Muscle of leg (tissue), 3 donors: ENCODE measurements at regions not wholly inside any gene's neighbourhood (a gene's known extent, or its start where the extent isn't known, plus 50 kb on each side); places are given as distances from the start of the nearest gene placed in this dataset.
A peak's percentile ranks its signal among the peaks of the same experiment; 100 is the strongest.

ENCODE experiments used
- DNase-seq: peaks from one replicate; pipeline ENCODE4 v3.0.0; 2013
- H3K27ac ChIP-seq: one replicate; pipeline ENCODE4 v1.5.1; 2013; ENCODE audit warnings: mild to moderate bottlenecking, low read length, control low read depth
- H3K27me3 ChIP-seq: one replicate; pipeline ENCODE4 v1.6.1; 2013; ENCODE audit warnings: low read length; ENCODE audit not compliant: control insufficient read depth, insufficient read depth
- H3K36me3 ChIP-seq: one replicate; pipeline ENCODE4 v1.6.1; 2013; ENCODE audit warnings: low read length; ENCODE audit not compliant: control insufficient read depth, insufficient read depth
- H3K4me1 ChIP-seq: one replicate; pipeline ENCODE4 v1.6.1; 2013; ENCODE audit warnings: low read length; ENCODE audit not compliant: control insufficient read depth, insufficient read depth
- H3K4me3 ChIP-seq: one replicate; pipeline ENCODE4 v1.5.1; 2013; ENCODE audit warnings: low read length, control low read depth
- H3K9me3 ChIP-seq: replicated peaks from 2 replicates; pipeline ENCODE4 v1.6.1; 2013; ENCODE audit warnings: low read depth, low read length; ENCODE audit not compliant: control insufficient read depth
- WGBS: methylation state at CpG from one replicate; pipeline ENCODE4 v1.1.5; 2013; ENCODE audit warnings: missing lambda C conversion rate; ENCODE audit not compliant: insufficient coverage; 5-methylcytosine and 5-hydroxymethylcytosine counted together

GRCh38 chr11:79897896-79898295 is 457.1 kb upstream of the TENM4 start:
- H3K4me1 ChIP-seq = no peaks in the 10 kb centered on the region
- H3K4me3 ChIP-seq = no peak overlapping the region
- no peak overlapping the region for H3K27ac ChIP-seq
- H3K36me3 ChIP-seq = no peaks in the 10 kb centered on the region
- H3K9me3 ChIP-seq = no peaks in the 10 kb centered on the region
- WGBS = no CpG with 5 or more reads among the region's 1 CpG
- no peaks in the 10 kb centered on the region for H3K27me3 ChIP-seq
- no peak for DNase-seq

- peak; percentile 34 for DNase-seq
- Histone ChIP-seq H3K9me3 (no peaks in the 10 kb centered on the region), H3K36me3 (no peaks in the 10 kb centered on the region), H3K27me3 (no peaks in the 10 kb centered on the region), H3K27ac (no peak overlapping the region), H3K4me3 (no peak overlapping the region), H3K4me1 (no peaks in the 10 kb centered on the region)
Observed at GRCh38 chr11:79896258-79896657, 455.4 kb upstream of the TENM4 start.

- Histone ChIP-seq H3K4me3 (no peak overlapping the region), H3K27me3 (no peaks in the 10 kb centered on the region), H3K27ac (no peak overlapping the region), H3K36me3 (no peaks in the 10 kb centered on the region), H3K4me1 (no peaks in the 10 kb centered on the region), H3K9me3 (no peaks in the 10 kb centered on the region)
- no peak for DNase-seq
- WGBS = no CpG with 5 or more reads among the region's 3 CpGs
Observed at GRCh38 chr11:79894111-79894510, 453.3 kb upstream of the TENM4 start.

GRCh38 chr11:79890272-79890671 is 449.4 kb upstream of the TENM4 start:
- Histone ChIP-seq H3K4me3 (no peak overlapping the region), H3K36me3 (no peaks in the 10 kb centered on the region), H3K9me3 (no peaks in the 10 kb centered on the region), H3K27ac (no peak overlapping the region), H3K4me1 (no peaks in the 10 kb centered on the region), H3K27me3 (no peaks in the 10 kb centered on the region)
- no CpG with 5 or more reads among the region's 1 CpG for WGBS
- no peak for DNase-seq

GRCh38 chr11:79864882-79865281 is 424.1 kb upstream of the TENM4 start:
- H3K4me3 ChIP-seq = no peak overlapping the region
- H3K36me3 ChIP-seq = no peaks in the 10 kb centered on the region
- peaks cover 2% of the 10 kb centered on the region for H3K9me3 ChIP-seq
- H3K4me1 ChIP-seq = no peaks in the 10 kb centered on the region
- DNase-seq = no peak
- H3K27ac ChIP-seq = no peak overlapping the region
- no peaks in the 10 kb centered on the region for H3K27me3 ChIP-seq
- 85% methylated on average over 5 of the region's 6 CpGs for WGBS

GRCh38 chr11:79860336-79860735 is 419.5 kb upstream of the TENM4 start:
- H3K9me3 ChIP-seq = no peaks in the 10 kb centered on the region
- no peaks in the 10 kb centered on the region for H3K4me1 ChIP-seq
- no peaks in the 10 kb centered on the region for H3K36me3 ChIP-seq
- H3K4me3 ChIP-seq = no peak overlapping the region
- no peaks in the 10 kb centered on the region for H3K27me3 ChIP-seq
- 71% methylated on average over 2 of the region's 3 CpGs for WGBS
- H3K27ac ChIP-seq = no peak overlapping the region
- DNase-seq = no peak

GRCh38 chr11:79857377-79858214 is 416.8 kb upstream of the TENM4 start:
- no peak overlapping the region for H3K27ac ChIP-seq
- 67% methylated on average over 10 of the region's 10 CpGs for WGBS
- no peaks in the 10 kb centered on the region for H3K27me3 ChIP-seq
- H3K36me3 ChIP-seq = no peaks in the 10 kb centered on the region
- no peaks in the 10 kb centered on the region for H3K9me3 ChIP-seq
- no peaks in the 10 kb centered on the region for H3K4me1 ChIP-seq
- DNase-seq = no peak
- no peak overlapping the region for H3K4me3 ChIP-seq

GRCh38 chr11:79852176-79852575 is 411.3 kb upstream of the TENM4 start:
- DNase-seq = peak; percentile 5
- Histone ChIP-seq H3K4me3 (no peak overlapping the region), H3K27ac (no peak overlapping the region), H3K4me1 (no peaks in the 10 kb centered on the region), H3K9me3 (no peaks in the 10 kb centered on the region), H3K27me3 (no peaks in the 10 kb centered on the region), H3K36me3 (no peaks in the 10 kb centered on the region)

GRCh38 chr11:79845002-79845709 is 404.3 kb upstream of the TENM4 start:
- no peaks in the 10 kb centered on the region for H3K36me3 ChIP-seq
- H3K4me1 ChIP-seq = no peaks in the 10 kb centered on the region
- WGBS = no CpG with 5 or more reads among the region's 3 CpGs
- H3K9me3 ChIP-seq = no peaks in the 10 kb centered on the region
- no peak overlapping the region for H3K27ac ChIP-seq
- no peak for DNase-seq
- no peak overlapping the region for H3K4me3 ChIP-seq
- no peaks in the 10 kb centered on the region for H3K27me3 ChIP-seq

- no peak overlapping the region for H3K27ac ChIP-seq
- no peaks in the 10 kb centered on the region for H3K4me1 ChIP-seq
- H3K9me3 ChIP-seq = no peaks in the 10 kb centered on the region
- no peaks in the 10 kb centered on the region for H3K36me3 ChIP-seq
- no peaks in the 10 kb centered on the region for H3K27me3 ChIP-seq
- DNase-seq = no peak
- no CpG with 5 or more reads among the region's 1 CpG for WGBS
- H3K4me3 ChIP-seq = no peak overlapping the region
Observed at GRCh38 chr11:79834015-79834414, 393.2 kb upstream of the TENM4 start.
